ENCODE measurements at regions not wholly inside any gene's neighbourhood (a gene's known extent, or its start where the extent isn't known, plus 50 kb on each side); places are given as distances from the start of the nearest gene placed in this dataset.

GRCh38 chr20:39588148-39588757 is 626.1 kb downstream of the DHX35 start:
- no peak for TF ChIP-seq EZH2 (IDR thresholded peaks at IDR 0.05; ENCODE audit: borderline replicate concordance)
- no peak for TF ChIP-seq CTCF (IDR thresholded peaks at IDR 0.05; ENCODE audit: poor library complexity)
- TF ChIP-seq EZH2phosphoT487 (IDR thresholded peaks at IDR 0.05; ENCODE audit: low read depth, severe bottlenecking, unreplicated experiment), result no peak
